ENCODE measurements at regions not wholly inside any gene's neighbourhood (a gene's known extent, or its start where the extent isn't known, plus 50 kb on each side); places are given as distances from the start of the nearest gene placed in this dataset.
"Not testable (repeated sequence)": the region's sequence is repeated elsewhere in the genome, so short reads cannot be mapped to it uniquely, and the experiment has no call there.

DNA sequence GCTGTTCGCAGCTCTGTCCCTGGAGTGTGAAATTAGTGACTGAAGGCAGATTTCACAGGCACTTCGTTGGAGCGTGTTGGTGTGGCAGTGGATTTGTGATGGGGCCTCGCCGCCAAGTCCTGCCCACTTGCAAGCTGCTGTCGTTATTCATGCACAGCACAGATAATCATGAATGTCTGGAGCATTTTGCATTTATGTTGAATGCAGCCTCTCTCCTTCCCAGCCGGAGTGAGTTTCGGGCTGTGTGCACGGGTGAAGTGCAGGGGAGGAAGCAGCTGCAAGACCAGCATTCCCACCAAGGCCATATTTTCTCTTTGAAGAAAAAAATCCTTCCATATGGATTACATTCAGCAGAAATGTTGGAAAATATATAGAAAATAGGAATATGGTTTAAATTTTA, 136.5 kb upstream of the SULF2 start:
- H3K4me3 ChIP-seq; RAD21 ChIA-PET (ENCODE audit: unreplicated experiment); H4K20me1 ChIP-seq (ENCODE audit: control insufficient read depth, insufficient read depth); H3K9ac ChIP-seq (ENCODE audit: control insufficient read depth, insufficient read depth, low read length); ATAC-seq; intact Hi-C loops (cut with micrococcal nuclease; ENCODE audit: unreplicated experiment); POLR2A ChIA-PET; FAIRE-seq; CTCF ChIA-PET; in situ Hi-C loops (cut with MboI); H3K27me3 ChIP-seq (replicated peaks in 1 of 2; ENCODE audit: control insufficient read depth in 2 of 2, insufficient read depth in 2 of 2, low read length in 1 of 2); H2AFZ ChIP-seq (ENCODE audit: control insufficient read depth, low read depth, low read length); SMC1A ChIA-PET (ENCODE audit: uncharacterized antibody, unreplicated experiment); H3K4me1 ChIP-seq (ENCODE audit: control insufficient read depth, insufficient read depth, low read length); H3K27ac ChIP-seq (ENCODE audit: control insufficient read depth, insufficient read depth); H3K4me2 ChIP-seq (ENCODE audit: control insufficient read depth, insufficient read depth); H3K79me2 ChIP-seq (ENCODE audit: control insufficient read depth, insufficient read depth, low read length); DNase-seq (ENCODE audit: low read depth, low spot score); H3K36me3 ChIP-seq (ENCODE audit: control insufficient read depth in 2 of 2, insufficient read depth in 2 of 2, low read length in 1 of 2); BruUV-seq (replicated peaks): not testable (repeated sequence)
- peaks cover 14% of the 10 kb centered on the region; the same call in 2 of the 3 replicates for H3K9me3 ChIP-seq (replicated peaks; ENCODE audit: control insufficient read depth, insufficient read depth, low read length)
- 75% methylated on average over 6 of the region's 9 CpGs for WGBS (ENCODE audit: insufficient coverage, insufficient replicate concordance, low lambda C conversion rate, missing lambda C conversion rate)

DNA sequence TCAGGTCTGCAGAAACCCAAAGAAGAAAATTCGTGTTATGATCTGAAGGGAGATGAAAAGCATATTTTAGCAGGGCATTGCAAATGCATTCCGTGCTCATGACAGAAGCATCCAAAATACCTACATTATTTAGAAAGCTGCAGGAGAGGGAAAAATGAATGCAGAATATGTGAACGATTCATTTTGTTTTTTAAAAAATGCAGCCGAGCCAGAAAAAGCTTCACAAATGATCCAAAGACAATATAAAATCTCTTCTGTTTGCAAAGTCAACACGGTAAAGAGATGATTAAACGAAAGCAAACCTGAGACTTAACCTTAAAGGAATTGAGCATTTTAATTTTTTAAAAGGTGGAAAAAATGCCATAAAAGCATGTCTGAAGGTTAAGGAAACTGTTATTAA, 136.1 kb upstream of the SULF2 start:
- H3K4me1 ChIP-seq (ENCODE audit: control insufficient read depth, insufficient read depth, low read length): no peaks in the 10 kb centered on the region
- no peak overlapping the region for H3K27ac ChIP-seq (ENCODE audit: control insufficient read depth, insufficient read depth)
- BruUV-seq (replicated peaks): no TSS peak
- in situ Hi-C loops (cut with MboI): no loop called here
- FAIRE-seq (no peak), ATAC-seq (no peak), DNase-seq (ENCODE audit: low read depth, low spot score) (no peak)
- TF ChIP-seq RAD21 (IDR thresholded peaks at IDR 0.05; ENCODE audit: insufficient read depth, low read depth, low read length): no peak
- TF ChIP-seq RBBP5 (conservative IDR thresholded peaks at IDR 0.05): no peak
- TF ChIP-seq SUZ12 (IDR thresholded peaks at IDR 0.05; ENCODE audit: unreplicated experiment): no peak
- no peak for TF ChIP-seq RUNX3 (IDR thresholded peaks at IDR 0.05; ENCODE audit: low read length)
- no peak for TF ChIP-seq SIN3A (IDR thresholded peaks at IDR 0.05; ENCODE audit: low read depth, low read length)
- TF ChIP-seq MYB (IDR thresholded peaks at IDR 0.05; ENCODE audit: borderline replicate concordance, low read depth, low read length): no peak
- TF ChIP-seq ZNF217 (IDR thresholded peaks at IDR 0.05): no peak
- H3K4me2 ChIP-seq (ENCODE audit: control insufficient read depth, insufficient read depth): no peak overlapping the region
- no peaks in the 10 kb centered on the region for H4K20me1 ChIP-seq (ENCODE audit: control insufficient read depth, insufficient read depth)
- H3K9me3 ChIP-seq (replicated peaks; ENCODE audit: control insufficient read depth, insufficient read depth, low read length): peaks cover 16% of the 10 kb centered on the region; the same call in 2 of the 3 replicates
- 67% methylated on average over 6 of the region's 6 CpGs for WGBS (ENCODE audit: insufficient coverage, insufficient replicate concordance, low lambda C conversion rate, missing lambda C conversion rate)
- H3K9ac ChIP-seq (ENCODE audit: control insufficient read depth, insufficient read depth, low read length): no peak overlapping the region
- H3K36me3 ChIP-seq (ENCODE audit: control insufficient read depth in 2 of 2, insufficient read depth in 2 of 2, low read length in 1 of 2): no peaks in the 10 kb centered on the region
- RAD21 ChIA-PET (ENCODE audit: unreplicated experiment): no interaction called here
- intact Hi-C loops (cut with micrococcal nuclease; ENCODE audit: unreplicated experiment): no loop called here
- POLR2A ChIA-PET: no interaction called here
- CTCF ChIA-PET: no interaction called here
- no peak overlapping the region for H3K4me3 ChIP-seq
- H2AFZ ChIP-seq (ENCODE audit: control insufficient read depth, low read depth, low read length): no peak overlapping the region
- SMC1A ChIA-PET (ENCODE audit: uncharacterized antibody, unreplicated experiment): no interaction called here
- no peaks in the 10 kb centered on the region for H3K27me3 ChIP-seq (replicated peaks in 1 of 2; ENCODE audit: control insufficient read depth in 2 of 2, insufficient read depth in 2 of 2, low read length in 1 of 2)
- no peaks in the 10 kb centered on the region for H3K79me2 ChIP-seq (ENCODE audit: control insufficient read depth, insufficient read depth, low read length)
